Spleen (tissue), 11 donors: ENCODE measurements at regions not wholly inside any gene's neighbourhood (a gene's known extent, or its start where the extent isn't known, plus 50 kb on each side); places are given as distances from the start of the nearest gene placed in this dataset.

Experiments used
- DNase-seq: peaks from one replicate; pipeline ENCODE4 v3.0.0-alpha.2; 2020
- H3K27ac ChIP-seq, 8 donors: fragments of 200-600 bp; sonication (generic) in 7 of 8; 1 replicate in 4 of 8; 2 replicates in 4 of 8; pipeline versions ENCODE4 v1.5.0 to v1.8.0; 2016 to 2021; ENCODE audit warnings: inconsistent platforms in 4 of 8, mild to moderate bottlenecking in 4 of 8, moderate library complexity in 1 of 8
- H3K27me3 ChIP-seq, 7 donors: fragments of 200-600 bp; sonication (generic) in 6 of 7; replicated peaks in 1 of 7; 1 replicate in 4 of 7; 2 replicates in 3 of 7; pipeline versions ENCODE4 v1.5.0 to v1.8.0; 2016 to 2021; ENCODE audit warnings: inconsistent platforms in 3 of 7, mild to moderate bottlenecking in 1 of 7
- H3K36me3 ChIP-seq, 6 donors: fragments of 200-600 bp; sonication (generic) in 5 of 6; 1 replicate in 4 of 6; 2 replicates in 2 of 6; pipeline versions ENCODE4 v1.5.0 to v1.8.0; 2016 to 2021; ENCODE audit warnings: inconsistent platforms in 2 of 6
- H3K4me1 ChIP-seq, 6 donors: fragments of 200-600 bp; sonication (generic) in 5 of 6; 1 replicate in 3 of 6; 2 replicates in 3 of 6; pipeline versions ENCODE4 v1.5.0 to v1.8.0; 2016 to 2021; ENCODE audit warnings: inconsistent platforms in 3 of 6
- H3K4me3 ChIP-seq, 8 donors: fragments of 200-600 bp; sonication (generic) in 7 of 8; 1 replicate in 4 of 8; 2 replicates in 4 of 8; pipeline versions ENCODE4 v1.5.0 to v1.8.0; 2016 to 2021; ENCODE audit warnings: inconsistent platforms in 4 of 8, mild to moderate bottlenecking in 4 of 8, moderate library complexity in 2 of 8
- H3K9me3 ChIP-seq, 8 donors: fragments of 200-600 bp; sonication (generic) in 7 of 8; 1 replicate in 4 of 8; 2 replicates in 4 of 8; pipeline versions ENCODE4 v1.5.0 to v1.8.0; 2016 to 2021; ENCODE audit warnings: inconsistent platforms in 4 of 8
- POLR2A ChIP-seq, 3 donors: fragments of 450-650 bp; IDR thresholded peaks; one replicate each; pipeline ENCODE4 v1.5.1; 2017; ENCODE audit warnings: antibody characterized with exemption in 3 of 3, mild to moderate bottlenecking in 1 of 3
- POLR2AphosphoS5 ChIP-seq, 3 donors: sonication (generic); formaldehyde crosslinking; IDR thresholded peaks; one replicate each; pipeline ENCODE4 v1.5.1; 2017; ENCODE audit warnings: antibody characterized with exemption in 3 of 3
- WGBS, 5 donors: extraction: QIAGEN DNeasy Blood & Tissue Kit in 3 of 5; methylation state at CpG; one replicate each; pipeline versions ENCODE4 v1.1.5 to v1.1.7; 2013 to 2018; 5-methylcytosine and 5-hydroxymethylcytosine counted together
- intact Hi-C: fragments of 100-400 bp; cut with DNase I; formaldehyde crosslinking; loops from one replicate; pipeline ENCODE4 v1.15.0; 2023; ENCODE audit warnings: low total_unique reads
- TF ChIP-seq, protein P1 (sequence below), 11 experiments: fragments of 200-600 bp in 7 of 11; fragments of 450-650 bp in 4 of 11; sonication (generic) in 4 of 11; IDR thresholded peaks in 8 of 11; conservative IDR thresholded peaks in 3 of 11; 1 replicate in 7 of 11; 2 replicates in 4 of 11; pipeline versions ENCODE4 v1.4.0 to v1.8.0; 2016 to 2021; ENCODE audit warnings: antibody characterized with exemption in 11 of 11, inconsistent platforms in 4 of 11, mild to moderate bottlenecking in 1 of 11
- donor health status: healthy with polysubstance abuse.
- donor health status: DM: no; HTN: no; CAD: no; lungs with moderate emphysema.
- donor health status: DM: no; HTN: no; CAD: no.
- donor health status: Bipolar disorder and iron deficiency.
- donor health status: healthy.
- donor health status: DM: no; HTN: no; CAD: no.
- donor health status: DM: yes; HTN: yes; CAD: no.

DNA sequence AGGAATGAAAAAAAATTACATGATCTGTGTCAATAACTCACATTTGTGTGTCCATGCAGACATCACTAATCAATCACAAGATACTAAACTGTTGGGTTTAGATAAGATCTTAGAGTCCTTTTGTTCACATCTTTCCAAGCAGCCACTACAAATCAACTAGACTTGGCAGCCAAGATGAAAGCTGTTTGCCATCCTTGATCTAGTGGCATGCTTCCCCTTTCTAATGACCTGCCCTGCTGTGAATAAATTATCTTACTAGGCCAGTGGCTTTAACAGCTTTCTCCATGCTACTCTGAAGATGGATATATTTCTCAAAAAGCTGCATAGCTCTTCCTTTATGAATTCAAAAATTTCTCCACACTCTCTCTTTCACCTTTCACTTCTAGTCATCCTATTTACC lies 1338.0 kb upstream of the ACVR2A start:
- Histone ChIP-seq H3K4me1 (no peaks in the 10 kb centered on the region), H3K27me3 (no peaks in the 10 kb centered on the region), H3K4me3 (no peak overlapping the region), H3K9me3 (no peaks in the 10 kb centered on the region), H3K36me3 (no peaks in the 10 kb centered on the region), H3K27ac (no peak overlapping the region)
- no peak for TF ChIP-seq POLR2A (IDR thresholded peaks at IDR 0.05)
- TF ChIP-seq, protein P1, sequence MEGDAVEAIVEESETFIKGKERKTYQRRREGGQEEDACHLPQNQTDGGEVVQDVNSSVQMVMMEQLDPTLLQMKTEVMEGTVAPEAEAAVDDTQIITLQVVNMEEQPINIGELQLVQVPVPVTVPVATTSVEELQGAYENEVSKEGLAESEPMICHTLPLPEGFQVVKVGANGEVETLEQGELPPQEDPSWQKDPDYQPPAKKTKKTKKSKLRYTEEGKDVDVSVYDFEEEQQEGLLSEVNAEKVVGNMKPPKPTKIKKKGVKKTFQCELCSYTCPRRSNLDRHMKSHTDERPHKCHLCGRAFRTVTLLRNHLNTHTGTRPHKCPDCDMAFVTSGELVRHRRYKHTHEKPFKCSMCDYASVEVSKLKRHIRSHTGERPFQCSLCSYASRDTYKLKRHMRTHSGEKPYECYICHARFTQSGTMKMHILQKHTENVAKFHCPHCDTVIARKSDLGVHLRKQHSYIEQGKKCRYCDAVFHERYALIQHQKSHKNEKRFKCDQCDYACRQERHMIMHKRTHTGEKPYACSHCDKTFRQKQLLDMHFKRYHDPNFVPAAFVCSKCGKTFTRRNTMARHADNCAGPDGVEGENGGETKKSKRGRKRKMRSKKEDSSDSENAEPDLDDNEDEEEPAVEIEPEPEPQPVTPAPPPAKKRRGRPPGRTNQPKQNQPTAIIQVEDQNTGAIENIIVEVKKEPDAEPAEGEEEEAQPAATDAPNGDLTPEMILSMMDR (IDR thresholded peaks at IDR 0.05 in 8 of 11, conservative IDR thresholded peaks at IDR 0.05 in 3 of 11), result no peak
- TF ChIP-seq POLR2AphosphoS5 (IDR thresholded peaks at IDR 0.05), result no peak
- intact Hi-C loops, result no loop called here
- no peak for DNase-seq

DNA sequence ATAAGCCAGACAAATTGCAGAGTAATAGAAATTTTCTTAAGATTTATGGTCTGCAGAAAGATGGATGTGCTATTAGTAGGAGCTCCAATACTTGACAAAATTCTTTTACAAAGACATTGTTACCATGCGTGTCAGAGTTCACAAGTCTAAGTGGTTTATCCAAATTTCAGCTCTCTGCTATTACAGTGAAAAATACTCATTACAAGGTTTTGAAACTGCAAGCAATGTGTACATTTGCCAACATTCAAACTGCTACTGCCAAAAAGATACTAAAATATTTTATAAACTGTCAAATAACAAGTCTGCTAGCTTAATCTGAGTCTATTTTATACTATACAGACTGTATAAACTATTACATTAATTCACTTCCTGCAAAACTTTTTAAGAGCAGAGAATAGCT lies 1341.5 kb upstream of the ACVR2A start:
- WGBS, 5 donors, result 80 to 93% (median 90%) methylated on average over 1 of the region's 1 CpG

DNA sequence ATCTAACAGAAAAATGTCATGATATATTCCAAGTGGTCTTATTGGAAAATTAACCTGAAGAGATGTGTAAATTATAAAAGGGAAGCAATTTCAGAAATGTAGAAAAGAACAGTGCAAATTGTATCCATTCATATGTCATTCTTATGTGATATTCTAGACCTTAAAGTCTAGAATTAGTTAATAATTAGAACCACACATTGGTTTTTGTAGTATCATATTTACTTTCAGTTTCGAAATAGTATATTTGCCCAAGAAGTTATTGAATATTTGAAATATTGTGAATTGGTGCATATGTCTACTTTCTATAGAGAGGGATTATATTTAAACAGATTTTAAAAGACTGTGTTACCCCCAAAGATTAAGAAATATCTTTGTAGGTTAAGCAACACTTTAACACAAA lies 1348.6 kb upstream of the ACVR2A start:
- no peak for DNase-seq

More for the DNA sequence above, 1341.5 kb upstream of the ACVR2A start:
- no peaks in the 10 kb centered on the region for H3K9me3 ChIP-seq
- H3K27ac ChIP-seq, result no peak overlapping the region
- no peaks in the 10 kb centered on the region for H3K27me3 ChIP-seq
- no peak for DNase-seq
- intact Hi-C loops, result no loop called here
- no peaks in the 10 kb centered on the region for H3K4me1 ChIP-seq
- H3K36me3 ChIP-seq, result no peaks in the 10 kb centered on the region
- TF ChIP-seq, protein P1 (IDR thresholded peaks at IDR 0.05 in 8 of 11, conservative IDR thresholded peaks at IDR 0.05 in 3 of 11), result no peak
- no peak for TF ChIP-seq POLR2AphosphoS5 (IDR thresholded peaks at IDR 0.05)
- TF ChIP-seq POLR2A (IDR thresholded peaks at IDR 0.05), result no peak
- H3K4me3 ChIP-seq, result no peak overlapping the region

DNA sequence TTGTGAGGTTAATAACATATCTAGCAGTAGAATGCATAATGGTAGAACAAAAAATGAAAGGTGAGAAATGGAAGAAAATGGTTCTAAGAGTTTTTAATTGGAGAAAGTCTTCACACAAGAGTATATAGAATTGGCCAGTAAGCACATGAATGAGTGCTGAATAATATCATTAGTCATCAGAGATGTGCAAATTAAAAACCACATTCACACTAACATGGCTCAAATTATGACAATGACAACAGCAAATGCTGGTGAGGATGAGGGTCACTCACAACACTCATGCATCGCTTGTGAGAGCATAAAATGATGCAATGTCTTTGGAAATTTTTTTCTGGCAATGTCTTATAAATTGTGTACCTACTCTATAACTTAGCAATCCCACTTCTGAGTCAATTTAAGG lies 1355.4 kb upstream of the ACVR2A start:
- no peak for DNase-seq
- intact Hi-C loops, result no loop called here
- Histone ChIP-seq H3K9me3 (peaks cover 0 to 15% (median 6%) of the 10 kb centered on the region in 8 donors), H3K4me3 (no peak overlapping the region), H3K4me1 (no peaks in the 10 kb centered on the region), H3K27ac (no peak overlapping the region), H3K36me3 (no peaks in the 10 kb centered on the region), H3K27me3 (no peaks in the 10 kb centered on the region)
- TF ChIP-seq POLR2AphosphoS5 (IDR thresholded peaks at IDR 0.05) (no peak), POLR2A (IDR thresholded peaks at IDR 0.05) (no peak)
- TF ChIP-seq, protein P1 (IDR thresholded peaks at IDR 0.05 in 8 of 11, conservative IDR thresholded peaks at IDR 0.05 in 3 of 11), result no peak
- 75 to 89% (median 82%) methylated on average over 1 of the region's 1 CpG for WGBS, 5 donors

More for the DNA sequence above, 1348.6 kb upstream of the ACVR2A start:
- Histone ChIP-seq H3K4me3 (no peak overlapping the region), H3K4me1 (no peaks in the 10 kb centered on the region), H3K36me3 (no peaks in the 10 kb centered on the region), H3K27me3 (no peaks in the 10 kb centered on the region), H3K27ac (no peak overlapping the region), H3K9me3 (peaks cover 0 to 21% (median 11%) of the 10 kb centered on the region in 8 donors)
- intact Hi-C loops, result no loop called here
- no peak for TF ChIP-seq POLR2A (IDR thresholded peaks at IDR 0.05)
- TF ChIP-seq, protein P1 (IDR thresholded peaks at IDR 0.05 in 8 of 11, conservative IDR thresholded peaks at IDR 0.05 in 3 of 11), result no peak
- no peak for TF ChIP-seq POLR2AphosphoS5 (IDR thresholded peaks at IDR 0.05)
- 30 to 91% (median 86%) methylated on average over 1 of the region's 1 CpG for WGBS, 5 donors
